Bronchial epithelial cell (primary cell): ENCODE measurements at regions not wholly inside any gene's neighbourhood (a gene's known extent, or its start where the extent isn't known, plus 50 kb on each side); places are given as distances from the start of the nearest gene placed in this dataset.

Experiments
- DNase-seq: peaks from one replicate; pipeline ENCODE4 v3.0.0-alpha.2; 2010; ENCODE audit warnings: low read depth
- FAIRE-seq: peaks from 2 replicates; lab custom pipeline; 2011; peaks lifted over from hg19 to GRCh38; lab: Jason Lieb, UNC
- H3K27me3 ChIP-seq: 2 replicates; pipeline ENCODE4 v1.5.1; 2011; ENCODE audit warnings: low read length; ENCODE audit not compliant: control insufficient read depth, insufficient read depth
- H3K36me3 ChIP-seq: 2 replicates; pipeline ENCODE4 v1.5.1; 2011; ENCODE audit warnings: low read length; ENCODE audit not compliant: control insufficient read depth, insufficient read depth
- H3K4me3 ChIP-seq: 2 replicates; pipeline ENCODE4 v1.5.1; 2011; ENCODE audit warnings: mild to moderate bottlenecking, low read depth, low read length, control low read depth
- TF ChIP-seq, protein P1 (sequence below): IDR thresholded peaks from 2 replicates; pipeline ENCODE4 v1.5.1; 2011; ENCODE audit warnings: mild to moderate bottlenecking, moderate library complexity, low read length, control low read depth, inconsistent platforms; ENCODE audit not compliant: insufficient read depth, severe bottlenecking

DNA sequence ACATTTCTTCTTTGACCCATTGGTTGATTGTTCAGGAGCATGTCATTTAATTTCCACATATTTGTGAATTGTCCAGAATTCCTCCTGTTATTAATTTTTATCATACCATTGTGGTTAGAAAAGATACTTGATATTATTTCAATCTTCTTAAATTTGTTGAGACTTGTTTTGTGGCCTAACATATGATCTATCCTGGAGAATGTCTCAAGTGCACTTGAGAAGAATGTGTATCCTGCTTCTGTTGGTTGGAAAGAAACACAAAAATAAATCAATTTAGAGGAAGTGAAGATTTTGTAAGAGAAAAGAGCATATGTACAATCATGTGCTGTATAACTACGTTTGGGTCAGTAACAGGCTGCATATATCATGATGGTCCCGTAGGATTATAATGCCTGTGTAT is 118.6 kb upstream of the CDC42EP3 start:
- DNase-seq (peak; percentile 78), FAIRE-seq (no peak)
- H3K27me3 ChIP-seq, result no peaks in the 10 kb centered on the region
- H3K4me3 ChIP-seq, result no peak overlapping the region
- no peaks in the 10 kb centered on the region for H3K36me3 ChIP-seq
- TF ChIP-seq, protein P1, sequence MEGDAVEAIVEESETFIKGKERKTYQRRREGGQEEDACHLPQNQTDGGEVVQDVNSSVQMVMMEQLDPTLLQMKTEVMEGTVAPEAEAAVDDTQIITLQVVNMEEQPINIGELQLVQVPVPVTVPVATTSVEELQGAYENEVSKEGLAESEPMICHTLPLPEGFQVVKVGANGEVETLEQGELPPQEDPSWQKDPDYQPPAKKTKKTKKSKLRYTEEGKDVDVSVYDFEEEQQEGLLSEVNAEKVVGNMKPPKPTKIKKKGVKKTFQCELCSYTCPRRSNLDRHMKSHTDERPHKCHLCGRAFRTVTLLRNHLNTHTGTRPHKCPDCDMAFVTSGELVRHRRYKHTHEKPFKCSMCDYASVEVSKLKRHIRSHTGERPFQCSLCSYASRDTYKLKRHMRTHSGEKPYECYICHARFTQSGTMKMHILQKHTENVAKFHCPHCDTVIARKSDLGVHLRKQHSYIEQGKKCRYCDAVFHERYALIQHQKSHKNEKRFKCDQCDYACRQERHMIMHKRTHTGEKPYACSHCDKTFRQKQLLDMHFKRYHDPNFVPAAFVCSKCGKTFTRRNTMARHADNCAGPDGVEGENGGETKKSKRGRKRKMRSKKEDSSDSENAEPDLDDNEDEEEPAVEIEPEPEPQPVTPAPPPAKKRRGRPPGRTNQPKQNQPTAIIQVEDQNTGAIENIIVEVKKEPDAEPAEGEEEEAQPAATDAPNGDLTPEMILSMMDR, result no peak

- no peak overlapping the region for H3K4me3 ChIP-seq
- peak; percentile 80 for DNase-seq
- H3K36me3 ChIP-seq, result no peaks in the 10 kb centered on the region
- H3K27me3 ChIP-seq, result no peaks in the 10 kb centered on the region
- TF ChIP-seq, protein P1, result no peak
- FAIRE-seq, result no peak
These were observed 119.0 kb upstream of the CDC42EP3 start for GRCh38 chr2:37790462-37790861.

GRCh38 chr2:37792366-37792765 is 120.9 kb upstream of the CDC42EP3 start:
- no peak for DNase-seq

GRCh38 chr2:37793004-37793403 is 121.6 kb upstream of the CDC42EP3 start:
- FAIRE-seq (no peak), DNase-seq (no peak)
- H3K4me3 ChIP-seq, result no peak overlapping the region
- no peaks in the 10 kb centered on the region for H3K36me3 ChIP-seq
- H3K27me3 ChIP-seq, result no peaks in the 10 kb centered on the region
- TF ChIP-seq, protein P1, result no peak

More at GRCh38 chr2:37792366-37792765, 120.9 kb upstream of the CDC42EP3 start:
- Histone ChIP-seq H3K27me3 (no peaks in the 10 kb centered on the region), H3K36me3 (no peaks in the 10 kb centered on the region), H3K4me3 (no peak overlapping the region)
- no peak for FAIRE-seq
- TF ChIP-seq, protein P1, result no peak

DNA sequence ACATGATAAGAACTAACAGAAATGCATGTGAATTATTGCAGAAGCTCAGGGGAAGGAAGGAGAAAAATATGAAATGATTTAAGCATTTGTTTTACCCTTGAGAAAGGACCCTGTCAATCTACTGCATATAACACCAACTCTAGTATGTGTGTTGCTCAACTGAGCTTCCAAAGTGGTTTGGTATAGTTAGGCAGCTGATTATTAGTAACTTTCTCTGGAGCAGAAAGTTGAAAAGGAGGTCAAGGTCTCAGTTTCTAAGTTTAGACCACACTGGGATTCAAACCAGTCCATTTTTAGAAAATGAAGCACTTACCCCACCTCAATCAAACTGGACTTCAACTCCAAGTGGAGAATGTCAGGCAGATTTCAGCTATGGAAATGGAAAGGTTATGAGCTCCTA is 123.3 kb upstream of the CDC42EP3 start:
- TF ChIP-seq, protein P1, result no peak
- no peaks in the 10 kb centered on the region for H3K27me3 ChIP-seq
- no peak for FAIRE-seq

GRCh38 chr2:37795456-37795855 is 124.0 kb upstream of the CDC42EP3 start:
- FAIRE-seq (no peak), DNase-seq (no peak)
- Histone ChIP-seq H3K36me3 (no peaks in the 10 kb centered on the region), H3K4me3 (no peak overlapping the region), H3K27me3 (no peaks in the 10 kb centered on the region)
- TF ChIP-seq, protein P1, result no peak

More for the DNA sequence above, 123.3 kb upstream of the CDC42EP3 start:
- Histone ChIP-seq H3K36me3 (no peaks in the 10 kb centered on the region), H3K4me3 (no peak overlapping the region)
- no peak for DNase-seq
